GM19467 (cell line): ENCODE measurements at regions not wholly inside any gene's neighbourhood (a gene's known extent, or its start where the extent isn't known, plus 50 kb on each side); places are given as distances from the start of the nearest gene placed in this dataset.

Source experiments
- ATAC-seq: cut with Tn5 transposase; IDR thresholded peaks from one replicate; pipeline ENCODE4 v1.9.1; 2021; ENCODE audit warnings: mild to moderate bottlenecking, moderate library complexity; ENCODE audit not compliant: unreplicated experiment

- no peak for ATAC-seq
Measured at GRCh38 chr2:66317268-66317890, 117.5 kb upstream of the MEIS1 start.

GRCh38 chr2:66306483-66306882 lies 128.4 kb upstream of the MEIS1 start:
- ATAC-seq, result no peak

- no peak for ATAC-seq
Measured at GRCh38 chr2:66305718-66306117, 129.2 kb upstream of the MEIS1 start.

GRCh38 chr2:66303471-66303870 lies 131.5 kb upstream of the MEIS1 start:
- no peak for ATAC-seq

GRCh38 chr2:66301767-66302140 lies 133.2 kb upstream of the MEIS1 start:
- ATAC-seq, result no peak

- no peak for ATAC-seq
Measured at GRCh38 chr2:66301022-66301766, 133.7 kb upstream of the MEIS1 start.

- ATAC-seq, result no peak
Measured at GRCh38 chr2:66283787-66284186, 151.1 kb upstream of the MEIS1 start.

- no peak for ATAC-seq
Measured at GRCh38 chr2:66281980-66282379, 152.9 kb upstream of the MEIS1 start.

GRCh38 chr2:66279024-66279423 lies 155.9 kb upstream of the MEIS1 start:
- no peak for ATAC-seq

GRCh38 chr2:66275984-66276383 lies 158.9 kb upstream of the MEIS1 start:
- no peak for ATAC-seq

GRCh38 chr2:66273933-66274490 lies 160.9 kb upstream of the MEIS1 start:
- no peak for ATAC-seq

GRCh38 chr2:66272751-66273150 lies 162.2 kb upstream of the MEIS1 start:
- no peak for ATAC-seq

- no peak for ATAC-seq
Measured at GRCh38 chr2:66271777-66272176, 163.1 kb upstream of the MEIS1 start.

GRCh38 chr2:66270247-66270646 lies 164.7 kb upstream of the MEIS1 start:
- no peak for ATAC-seq

GRCh38 chr2:66269166-66269565 lies 165.8 kb upstream of the MEIS1 start:
- no peak for ATAC-seq

GRCh38 chr2:66268756-66269155 lies 166.2 kb upstream of the MEIS1 start:
- no peak for ATAC-seq

GRCh38 chr2:66264354-66264753 lies 170.6 kb upstream of the MEIS1 start:
- no peak for ATAC-seq

- ATAC-seq, result no peak
Measured at GRCh38 chr2:66255867-66256266, 179.1 kb upstream of the MEIS1 start.

- ATAC-seq, result no peak
Measured at GRCh38 chr2:66255136-66255535, 179.8 kb upstream of the MEIS1 start.

GRCh38 chr2:66253066-66253465 lies 181.9 kb upstream of the MEIS1 start:
- ATAC-seq, result no peak

GRCh38 chr2:66252109-66252508 lies 182.8 kb upstream of the MEIS1 start:
- ATAC-seq, result no peak

GRCh38 chr2:66251573-66251972 lies 183.4 kb upstream of the MEIS1 start:
- ATAC-seq, result no peak
